IPS-NIHi7 (cell line): ENCODE measurements at regions not wholly inside any gene's neighbourhood (a gene's known extent, or its start where the extent isn't known, plus 50 kb on each side); places are given as distances from the start of the nearest gene placed in this dataset.

Source experiments
- DNase-seq: peaks from one replicate; pipeline ENCODE4 v3.0.0; 2012; ENCODE audit warnings: mixed read lengths; ENCODE audit errors: extremely low spot score

DNA sequence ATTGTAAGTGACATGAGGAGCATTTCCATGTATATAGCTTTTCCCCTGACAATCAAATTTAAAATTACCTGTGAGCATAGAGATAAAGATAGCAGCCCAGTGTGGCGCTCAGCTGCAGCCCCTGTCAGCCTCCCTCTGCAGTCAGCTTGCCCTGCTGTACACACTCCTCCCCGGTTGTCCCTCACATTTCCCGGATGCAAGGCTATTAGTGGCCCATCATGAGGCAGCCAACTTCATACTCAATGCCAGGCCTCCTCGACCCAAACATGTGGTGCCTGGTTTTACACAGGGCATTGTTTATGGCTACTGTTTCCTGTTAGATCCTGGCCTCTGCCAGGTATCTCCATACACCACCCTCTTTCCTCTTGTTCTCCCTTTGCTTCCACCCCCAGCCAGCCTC lies 116.1 kb upstream of the SH3BP4 start:
- no peak for DNase-seq

GRCh38 chr2:234834228-234834923 lies 117.4 kb upstream of the SH3BP4 start:
- DNase-seq = no peak

GRCh38 chr2:234830853-234831252 lies 121.0 kb upstream of the SH3BP4 start:
- no peak for DNase-seq

DNA sequence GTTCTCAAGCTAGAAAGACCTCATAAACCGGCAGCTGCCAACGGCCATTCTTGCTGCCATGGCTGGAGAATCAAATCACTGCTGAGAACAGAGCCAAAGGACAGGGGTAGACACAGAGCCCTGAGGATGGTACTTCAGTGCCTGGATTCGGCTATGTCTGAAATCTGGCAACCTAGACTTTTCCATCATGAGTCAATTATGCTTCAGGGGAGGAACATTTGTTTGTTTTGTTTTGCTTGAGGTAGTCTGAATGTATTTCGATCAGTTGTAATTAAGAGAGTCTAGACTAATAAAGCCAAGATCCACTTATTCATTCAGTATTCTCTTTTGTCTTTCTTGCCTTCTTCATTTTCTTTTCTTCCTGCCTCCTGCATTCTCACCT lies 122.8 kb upstream of the SH3BP4 start:
- DNase-seq = no peak

- DNase-seq = no peak
These were observed 123.3 kb upstream of the SH3BP4 start for GRCh38 chr2:234828382-234829073.

DNA sequence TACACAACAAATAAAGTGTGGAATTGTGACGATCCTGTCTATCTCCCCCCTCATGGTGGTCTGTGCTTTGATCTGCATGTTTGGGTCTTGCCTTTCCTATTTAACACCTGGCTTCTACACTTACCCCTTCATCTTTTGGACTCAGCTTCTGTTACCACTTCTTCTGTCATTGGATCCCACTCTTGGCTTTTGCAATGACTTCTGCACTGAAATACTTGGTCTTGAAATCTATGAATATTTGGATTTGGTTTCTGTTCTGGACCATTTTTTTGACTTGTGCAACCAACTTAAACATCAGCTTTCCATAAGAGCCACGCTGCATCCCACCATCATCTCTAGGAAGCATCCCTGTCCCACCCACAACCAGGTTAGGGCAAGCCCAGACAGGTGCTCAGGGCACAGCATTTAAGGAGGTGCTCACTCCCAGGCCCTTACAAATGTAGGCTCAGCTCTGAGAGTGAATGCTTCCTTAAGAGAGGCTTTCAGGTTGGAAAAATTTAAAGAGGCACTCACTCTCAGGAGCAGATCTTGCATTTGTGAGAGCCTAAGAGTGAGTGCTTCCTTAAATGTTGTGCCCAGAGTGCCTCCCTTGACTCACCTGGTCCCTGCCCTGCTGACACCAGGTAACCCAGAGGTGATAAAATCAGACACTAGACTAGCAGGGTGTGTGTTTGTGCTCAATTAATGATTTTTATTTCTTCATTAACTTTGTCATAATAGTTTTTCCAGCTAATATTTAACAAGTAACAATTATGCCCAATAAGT lies 124.5 kb upstream of the SH3BP4 start:
- DNase-seq = no peak

DNA sequence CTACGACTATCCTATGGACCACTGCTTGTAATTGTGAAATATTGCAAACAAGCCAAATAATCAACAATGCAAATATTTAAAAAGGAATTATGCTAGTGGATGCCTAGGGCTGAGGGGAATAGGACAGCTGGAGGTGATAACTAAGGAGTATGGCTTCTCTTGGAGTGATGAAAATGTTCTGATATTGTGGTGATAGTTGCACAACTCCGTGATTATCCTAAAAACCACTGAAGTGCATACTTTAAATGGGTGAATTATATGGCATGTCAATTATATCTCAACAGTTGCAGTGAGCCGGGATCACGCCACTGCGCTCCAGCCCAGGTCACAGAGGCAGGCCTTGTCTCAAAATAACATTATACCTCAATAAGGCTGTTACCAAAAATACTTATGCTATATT lies 125.1 kb upstream of the SH3BP4 start:
- DNase-seq = no peak

DNA sequence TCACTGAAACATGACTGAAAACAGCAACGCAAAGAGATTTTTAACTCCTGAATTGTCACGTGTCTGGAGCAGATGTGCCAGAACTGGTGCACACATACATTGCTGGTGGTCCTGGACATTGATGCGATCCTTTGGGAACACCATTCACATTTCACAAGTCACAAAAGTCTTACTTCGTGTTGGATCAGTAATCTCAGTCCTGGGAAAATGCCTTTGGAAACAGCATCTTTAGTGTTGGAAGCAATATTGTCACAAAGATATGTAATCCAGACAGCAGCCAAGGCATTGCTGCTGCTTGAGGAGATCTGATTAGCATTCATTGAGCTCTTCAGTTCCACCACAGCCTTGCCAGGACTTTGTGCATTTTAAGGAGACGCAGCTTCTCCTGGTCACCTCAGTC lies 126.2 kb upstream of the SH3BP4 start:
- DNase-seq = no peak

- peak; percentile 56 for DNase-seq
These were observed 127.9 kb upstream of the SH3BP4 start for GRCh38 chr2:234823877-234824376.

DNA sequence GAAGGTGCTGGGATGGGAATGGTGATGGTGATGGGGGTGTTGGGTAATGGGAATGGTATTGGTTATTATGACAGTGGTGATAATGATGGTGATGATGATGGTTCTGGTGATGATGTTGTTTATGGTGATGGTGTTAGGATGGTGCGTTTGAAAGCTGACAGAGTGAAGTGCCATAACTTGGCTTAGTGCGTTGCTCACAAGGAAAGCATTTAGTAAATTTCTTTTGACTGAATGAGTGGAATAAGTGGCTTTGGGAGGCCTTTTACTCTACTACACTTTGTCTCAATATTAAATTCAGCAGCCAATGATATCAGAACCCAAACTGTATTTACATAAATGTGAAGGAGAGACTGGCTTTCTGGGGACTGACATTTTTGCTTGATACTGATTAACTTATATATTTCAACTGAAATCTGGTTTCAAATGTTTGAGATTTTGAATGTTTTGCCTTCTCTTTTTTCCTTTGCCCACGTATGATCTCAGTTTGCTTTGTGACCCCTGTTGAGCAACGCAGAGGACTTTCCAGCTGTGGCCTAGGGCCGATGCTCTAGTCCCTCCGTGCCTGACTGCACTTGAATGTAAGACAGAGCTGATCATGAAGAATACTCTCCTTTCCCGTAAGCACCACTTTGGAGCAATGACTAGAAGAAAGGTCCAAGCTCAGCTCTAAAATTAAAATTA lies 128.5 kb upstream of the SH3BP4 start:
- DNase-seq = no peak

GRCh38 chr2:234821946-234822475 lies 129.8 kb upstream of the SH3BP4 start:
- DNase-seq = no peak

DNA sequence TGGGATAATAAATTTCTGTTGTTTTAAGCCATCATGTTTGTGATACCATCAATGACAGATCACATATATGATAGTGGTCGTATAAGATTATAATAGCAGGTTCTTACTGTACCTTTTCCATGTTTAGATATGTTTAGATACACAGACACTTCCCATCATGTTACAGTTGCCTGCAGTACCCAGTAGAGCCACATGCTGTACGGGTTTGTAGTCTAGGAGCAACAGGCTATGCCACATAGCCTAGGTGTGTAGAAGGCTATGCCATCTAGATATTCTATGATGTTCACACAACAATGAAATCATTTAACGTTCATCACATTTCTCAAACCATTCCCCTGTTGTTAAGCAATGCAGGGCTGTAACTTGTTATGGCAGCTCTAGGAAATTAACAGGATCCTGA lies 132.9 kb upstream of the SH3BP4 start:
- no peak for DNase-seq

GRCh38 chr2:234816491-234816890 lies 135.3 kb upstream of the SH3BP4 start:
- DNase-seq = no peak

DNA sequence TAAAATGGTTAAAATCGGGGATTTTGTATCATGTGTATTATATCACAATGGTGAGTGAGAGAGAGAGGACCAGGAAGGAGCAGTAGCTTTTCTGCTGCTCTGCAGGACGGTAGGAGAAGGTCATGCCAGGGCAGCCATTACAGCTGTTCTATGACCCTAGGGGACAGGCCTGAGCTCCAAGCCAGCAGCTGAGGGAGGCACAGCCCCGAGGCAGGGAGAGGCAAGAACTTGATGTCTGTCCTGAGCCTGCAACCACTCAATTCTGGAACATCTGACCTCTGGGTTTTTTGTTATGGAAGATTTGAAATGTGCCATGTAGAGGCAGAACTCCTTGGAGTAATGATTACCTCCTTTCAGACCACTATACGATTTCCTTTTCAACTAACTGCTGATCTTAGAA lies 135.8 kb upstream of the SH3BP4 start:
- no peak for DNase-seq

GRCh38 chr2:234814374-234814773 lies 137.4 kb upstream of the SH3BP4 start:
- no peak for DNase-seq

GRCh38 chr2:234812851-234813250 lies 139.0 kb upstream of the SH3BP4 start:
- DNase-seq = no peak

DNA sequence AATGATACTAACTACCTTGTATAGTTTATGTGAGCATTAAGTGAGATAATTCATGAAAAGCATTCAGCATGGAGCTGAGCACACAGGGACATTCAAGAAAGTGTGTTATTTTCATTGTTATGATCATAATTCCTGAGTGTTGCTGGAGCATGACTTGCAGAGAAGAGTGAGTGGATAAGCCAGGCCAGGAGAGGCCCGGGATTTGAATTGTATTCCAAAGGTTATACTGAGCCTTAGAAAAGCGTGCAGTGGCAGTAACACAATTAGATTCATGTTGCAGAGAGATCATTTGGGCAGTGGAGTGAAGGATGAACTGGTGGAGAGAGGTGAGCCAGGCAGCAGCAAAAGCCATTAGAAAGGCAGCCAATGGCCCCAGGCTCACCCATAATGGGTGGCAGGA lies 142.9 kb upstream of the SH3BP4 start:
- no peak for DNase-seq

- no peak for DNase-seq
These were observed 145.0 kb upstream of the SH3BP4 start for GRCh38 chr2:234806818-234807217.

DNA sequence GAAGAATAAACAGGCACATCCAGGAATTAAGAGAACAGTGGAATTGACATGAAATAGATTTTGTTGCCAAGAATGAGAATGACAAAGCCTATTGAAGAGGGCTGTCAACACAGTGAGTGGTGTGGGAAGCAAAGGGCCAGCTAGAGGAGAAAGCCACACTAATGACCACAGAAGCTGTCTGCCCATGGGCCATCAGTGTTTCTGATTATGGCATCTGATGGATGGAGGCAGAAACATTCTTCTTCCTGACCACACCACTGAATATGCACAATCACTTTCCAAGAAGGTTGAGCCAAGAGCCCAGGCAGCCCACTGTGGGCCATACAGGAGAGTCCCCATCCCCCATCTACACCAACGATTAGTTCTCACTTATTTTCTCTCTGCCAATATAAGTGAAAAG lies 146.0 kb upstream of the SH3BP4 start:
- no peak for DNase-seq

DNA sequence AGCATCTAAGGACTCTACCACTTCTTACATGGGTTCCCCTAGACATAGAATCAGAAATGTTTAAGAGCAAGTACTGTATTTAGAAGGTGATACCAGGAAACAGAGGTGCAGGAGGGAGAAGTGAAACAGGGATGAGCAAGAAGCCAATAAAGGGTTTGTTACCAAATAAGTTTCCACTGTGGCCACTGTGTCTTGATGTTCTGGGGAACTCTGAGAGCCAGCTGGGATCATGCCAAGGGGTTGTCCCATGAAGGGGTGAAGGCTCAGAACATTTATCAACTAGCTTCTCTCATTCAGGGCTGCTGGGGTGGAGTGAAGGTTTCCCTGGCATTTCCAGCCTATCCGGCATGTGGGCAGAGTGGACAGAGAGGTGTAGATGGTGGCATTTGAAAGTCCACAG lies 147.1 kb upstream of the SH3BP4 start:
- DNase-seq = no peak

- DNase-seq = no peak
These were observed 149.0 kb upstream of the SH3BP4 start for GRCh38 chr2:234802845-234803171.
